ENCODE measurements at regions not wholly inside any gene's neighbourhood (a gene's known extent, or its start where the extent isn't known, plus 50 kb on each side); places are given as distances from the start of the nearest gene placed in this dataset.

- no peaks in the 10 kb centered on the region for H3K27me3 ChIP-seq (ENCODE audit: control insufficient read depth in 1 of 2, insufficient read depth in 2 of 2, low read length in 2 of 2)
- H3K4me1 ChIP-seq (ENCODE audit: control insufficient read depth in 1 of 2, insufficient read depth in 2 of 2, low read length in 2 of 2): no peaks in the 10 kb centered on the region
- no peak overlapping the region for H3K4me3 ChIP-seq (ENCODE audit: low read depth in 1 of 2, low read length in 2 of 2)
- H3K36me3 ChIP-seq (ENCODE audit: control insufficient read depth in 1 of 2, insufficient read depth in 2 of 2, low read length in 2 of 2): no peaks in the 10 kb centered on the region
- no peak overlapping the region for H3K27ac ChIP-seq (ENCODE audit: low read depth, low read length)
- peaks cover 0 to 1% of the 10 kb centered on the region in 2 donors for H3K9me3 ChIP-seq (ENCODE audit: control insufficient read depth in 1 of 2, low read length in 2 of 2)
- H3K9ac ChIP-seq (ENCODE audit: low read depth in 1 of 2, low read length in 2 of 2): no peak overlapping the region
Measured at GRCh38 chr1:81484284-81484683, 316.4 kb upstream of the ADGRL2 start.

- H3K27ac ChIP-seq (ENCODE audit: low read depth, low read length): no peak overlapping the region
- peak overlapping the region in 1 of 2 donors; percentile 41 for H3K4me3 ChIP-seq (ENCODE audit: low read depth in 1 of 2, low read length in 2 of 2)
Measured at GRCh38 chr1:81478219-81478618, 322.5 kb upstream of the ADGRL2 start.

GRCh38 chr1:81477710-81478109, 323.0 kb upstream of the ADGRL2 start:
- no peaks in the 10 kb centered on the region for H3K9me3 ChIP-seq (ENCODE audit: control insufficient read depth in 1 of 2, low read length in 2 of 2)
- H3K27ac ChIP-seq (ENCODE audit: low read depth, low read length): no peak overlapping the region
- H3K4me3 ChIP-seq (ENCODE audit: low read depth in 1 of 2, low read length in 2 of 2): no peak overlapping the region
- no peaks in the 10 kb centered on the region for H3K27me3 ChIP-seq (ENCODE audit: control insufficient read depth in 1 of 2, insufficient read depth in 2 of 2, low read length in 2 of 2)
- no peaks in the 10 kb centered on the region for H3K4me1 ChIP-seq (ENCODE audit: control insufficient read depth in 1 of 2, insufficient read depth in 2 of 2, low read length in 2 of 2)
- H3K9ac ChIP-seq (ENCODE audit: low read depth in 1 of 2, low read length in 2 of 2): no peak overlapping the region
- H3K36me3 ChIP-seq (ENCODE audit: control insufficient read depth in 1 of 2, insufficient read depth in 2 of 2, low read length in 2 of 2): no peaks in the 10 kb centered on the region

More at GRCh38 chr1:81478219-81478618, 322.5 kb upstream of the ADGRL2 start:
- Histone ChIP-seq H3K9ac (ENCODE audit: low read depth in 1 of 2, low read length in 2 of 2) (no peak overlapping the region), H3K4me1 (ENCODE audit: control insufficient read depth in 1 of 2, insufficient read depth in 2 of 2, low read length in 2 of 2) (no peaks in the 10 kb centered on the region), H3K27me3 (ENCODE audit: control insufficient read depth in 1 of 2, insufficient read depth in 2 of 2, low read length in 2 of 2) (no peaks in the 10 kb centered on the region), H3K36me3 (ENCODE audit: control insufficient read depth in 1 of 2, insufficient read depth in 2 of 2, low read length in 2 of 2) (no peaks in the 10 kb centered on the region), H3K9me3 (ENCODE audit: control insufficient read depth in 1 of 2, low read length in 2 of 2) (no peaks in the 10 kb centered on the region)

- no peak overlapping the region for H3K4me3 ChIP-seq (ENCODE audit: low read depth in 1 of 2, low read length in 2 of 2)
- H3K36me3 ChIP-seq (ENCODE audit: control insufficient read depth in 1 of 2, insufficient read depth in 2 of 2, low read length in 2 of 2): no peaks in the 10 kb centered on the region
- H3K27ac ChIP-seq (ENCODE audit: low read depth, low read length): no peak overlapping the region
- no peaks in the 10 kb centered on the region for H3K9me3 ChIP-seq (ENCODE audit: control insufficient read depth in 1 of 2, low read length in 2 of 2)
- H3K9ac ChIP-seq (ENCODE audit: low read depth in 1 of 2, low read length in 2 of 2): no peak overlapping the region
- H3K27me3 ChIP-seq (ENCODE audit: control insufficient read depth in 1 of 2, insufficient read depth in 2 of 2, low read length in 2 of 2): no peaks in the 10 kb centered on the region
- H3K4me1 ChIP-seq (ENCODE audit: control insufficient read depth in 1 of 2, insufficient read depth in 2 of 2, low read length in 2 of 2): no peaks in the 10 kb centered on the region
Measured at GRCh38 chr1:81472387-81472786, 328.3 kb upstream of the ADGRL2 start.

DNA sequence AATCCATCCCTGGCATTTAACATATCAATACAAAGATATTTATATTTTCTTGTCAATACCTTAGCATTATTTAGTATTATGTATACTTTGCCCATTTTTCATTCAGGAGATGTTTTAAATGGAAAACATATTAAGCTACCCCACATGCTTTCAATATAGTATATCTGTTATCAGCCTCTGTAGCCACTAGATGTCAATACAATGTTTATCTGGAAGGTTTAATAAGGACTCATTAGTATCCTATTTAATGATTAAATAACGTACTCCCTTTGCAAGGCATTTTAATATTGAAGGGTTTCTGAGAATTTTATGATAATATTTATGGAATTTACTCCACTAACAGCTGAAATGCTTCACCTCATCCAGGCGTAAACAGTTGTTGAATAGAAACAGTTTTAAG, 329.5 kb upstream of the ADGRL2 start:
- no peaks in the 10 kb centered on the region for H3K36me3 ChIP-seq (ENCODE audit: control insufficient read depth in 1 of 2, insufficient read depth in 2 of 2, low read length in 2 of 2)
- no peaks in the 10 kb centered on the region for H3K27me3 ChIP-seq (ENCODE audit: control insufficient read depth in 1 of 2, insufficient read depth in 2 of 2, low read length in 2 of 2)
- H3K9me3 ChIP-seq (ENCODE audit: control insufficient read depth in 1 of 2, low read length in 2 of 2): no peaks in the 10 kb centered on the region
- H3K4me3 ChIP-seq (ENCODE audit: low read depth in 1 of 2, low read length in 2 of 2): no peak overlapping the region
- no peak overlapping the region for H3K9ac ChIP-seq (ENCODE audit: low read depth in 1 of 2, low read length in 2 of 2)
- H3K27ac ChIP-seq (ENCODE audit: low read depth, low read length): no peak overlapping the region
- no peaks in the 10 kb centered on the region for H3K4me1 ChIP-seq (ENCODE audit: control insufficient read depth in 1 of 2, insufficient read depth in 2 of 2, low read length in 2 of 2)

DNA sequence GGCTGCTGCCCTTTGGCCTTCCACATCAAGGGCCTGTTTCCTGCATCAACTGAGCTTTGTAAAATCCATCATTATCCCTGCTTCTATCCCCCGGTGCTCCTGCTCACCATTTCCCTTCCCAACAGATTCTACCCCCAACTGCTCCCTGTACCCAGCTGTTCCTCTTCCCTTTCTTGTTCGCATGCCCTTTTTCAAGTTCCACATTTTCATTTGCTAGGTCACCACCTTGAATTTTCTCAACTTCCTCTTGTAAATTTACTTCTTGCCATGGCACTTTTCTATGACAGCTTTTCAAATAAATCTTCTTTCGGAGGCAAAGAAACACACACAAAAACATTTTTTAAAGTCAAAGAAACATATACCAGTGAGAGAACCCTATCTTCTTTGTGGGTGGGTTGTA, 330.5 kb upstream of the ADGRL2 start:
- no peaks in the 10 kb centered on the region for H3K36me3 ChIP-seq (ENCODE audit: control insufficient read depth in 1 of 2, insufficient read depth in 2 of 2, low read length in 2 of 2)
- no peak overlapping the region for H3K9ac ChIP-seq (ENCODE audit: low read depth in 1 of 2, low read length in 2 of 2)
- H3K4me1 ChIP-seq (ENCODE audit: control insufficient read depth in 1 of 2, insufficient read depth in 2 of 2, low read length in 2 of 2): no peaks in the 10 kb centered on the region
- no peak overlapping the region for H3K4me3 ChIP-seq (ENCODE audit: low read depth in 1 of 2, low read length in 2 of 2)
- no peak overlapping the region for H3K27ac ChIP-seq (ENCODE audit: low read depth, low read length)
- H3K9me3 ChIP-seq (ENCODE audit: control insufficient read depth in 1 of 2, low read length in 2 of 2): no peaks in the 10 kb centered on the region
- no peaks in the 10 kb centered on the region for H3K27me3 ChIP-seq (ENCODE audit: control insufficient read depth in 1 of 2, insufficient read depth in 2 of 2, low read length in 2 of 2)

GRCh38 chr1:81467383-81467782, 333.4 kb upstream of the ADGRL2 start:
- no peaks in the 10 kb centered on the region for H3K27me3 ChIP-seq (ENCODE audit: control insufficient read depth in 1 of 2, insufficient read depth in 2 of 2, low read length in 2 of 2)
- no peak overlapping the region for H3K4me3 ChIP-seq (ENCODE audit: low read depth in 1 of 2, low read length in 2 of 2)
- no peaks in the 10 kb centered on the region for H3K9me3 ChIP-seq (ENCODE audit: control insufficient read depth in 1 of 2, low read length in 2 of 2)
- no peak overlapping the region for H3K9ac ChIP-seq (ENCODE audit: low read depth in 1 of 2, low read length in 2 of 2)
- H3K27ac ChIP-seq (ENCODE audit: low read depth, low read length): no peak overlapping the region
- H3K36me3 ChIP-seq (ENCODE audit: control insufficient read depth in 1 of 2, insufficient read depth in 2 of 2, low read length in 2 of 2): no peaks in the 10 kb centered on the region
- H3K4me1 ChIP-seq (ENCODE audit: control insufficient read depth in 1 of 2, insufficient read depth in 2 of 2, low read length in 2 of 2): no peaks in the 10 kb centered on the region

GRCh38 chr1:81466961-81467360, 333.8 kb upstream of the ADGRL2 start:
- no peaks in the 10 kb centered on the region for H3K36me3 ChIP-seq (ENCODE audit: control insufficient read depth in 1 of 2, insufficient read depth in 2 of 2, low read length in 2 of 2)
- no peak overlapping the region for H3K4me3 ChIP-seq (ENCODE audit: low read depth in 1 of 2, low read length in 2 of 2)
- H3K9ac ChIP-seq (ENCODE audit: low read depth in 1 of 2, low read length in 2 of 2): no peak overlapping the region
- no peaks in the 10 kb centered on the region for H3K9me3 ChIP-seq (ENCODE audit: control insufficient read depth in 1 of 2, low read length in 2 of 2)
- H3K27me3 ChIP-seq (ENCODE audit: control insufficient read depth in 1 of 2, insufficient read depth in 2 of 2, low read length in 2 of 2): no peaks in the 10 kb centered on the region
- no peak overlapping the region for H3K27ac ChIP-seq (ENCODE audit: low read depth, low read length)
- no peaks in the 10 kb centered on the region for H3K4me1 ChIP-seq (ENCODE audit: control insufficient read depth in 1 of 2, insufficient read depth in 2 of 2, low read length in 2 of 2)

GRCh38 chr1:81463936-81464837, 336.5 kb upstream of the ADGRL2 start:
- Histone ChIP-seq H3K4me3 (ENCODE audit: low read depth in 1 of 2, low read length in 2 of 2) (no peak overlapping the region), H3K36me3 (ENCODE audit: control insufficient read depth in 1 of 2, insufficient read depth in 2 of 2, low read length in 2 of 2) (no peaks in the 10 kb centered on the region), H3K9me3 (ENCODE audit: control insufficient read depth in 1 of 2, low read length in 2 of 2) (no peaks in the 10 kb centered on the region), H3K4me1 (ENCODE audit: control insufficient read depth in 1 of 2, insufficient read depth in 2 of 2, low read length in 2 of 2) (no peaks in the 10 kb centered on the region), H3K27me3 (ENCODE audit: control insufficient read depth in 1 of 2, insufficient read depth in 2 of 2, low read length in 2 of 2) (no peaks in the 10 kb centered on the region), H3K9ac (ENCODE audit: low read depth in 1 of 2, low read length in 2 of 2) (no peak overlapping the region), H3K27ac (ENCODE audit: low read depth, low read length) (no peak overlapping the region)

DNA sequence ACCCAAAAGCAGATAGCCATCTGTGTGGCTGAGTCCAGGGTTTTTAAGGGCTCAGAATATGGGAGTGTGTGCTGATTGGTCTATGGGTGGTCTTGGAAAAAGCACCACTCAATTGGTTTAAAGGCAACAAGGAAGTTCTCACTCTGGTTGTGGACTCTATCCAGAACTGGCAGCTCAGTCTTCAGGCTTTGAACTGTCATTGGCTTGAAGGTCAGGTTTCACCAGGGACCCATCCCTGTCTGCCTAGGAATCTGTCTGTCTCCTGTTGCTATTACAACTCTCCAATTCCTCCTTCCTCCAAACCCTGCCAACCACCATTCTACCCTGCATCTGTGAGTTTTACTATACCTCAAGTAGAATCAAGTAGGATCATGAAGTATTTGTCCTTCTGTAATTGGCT, 341.7 kb upstream of the ADGRL2 start:
- no peak overlapping the region for H3K4me3 ChIP-seq (ENCODE audit: low read depth in 1 of 2, low read length in 2 of 2)
- no peaks in the 10 kb centered on the region for H3K36me3 ChIP-seq (ENCODE audit: control insufficient read depth in 1 of 2, insufficient read depth in 2 of 2, low read length in 2 of 2)
- H3K27me3 ChIP-seq (ENCODE audit: control insufficient read depth in 1 of 2, insufficient read depth in 2 of 2, low read length in 2 of 2): no peaks in the 10 kb centered on the region
- H3K4me1 ChIP-seq (ENCODE audit: control insufficient read depth in 1 of 2, insufficient read depth in 2 of 2, low read length in 2 of 2): peaks cover 0 to under 1% of the 10 kb centered on the region in 2 donors
- H3K9ac ChIP-seq (ENCODE audit: low read depth in 1 of 2, low read length in 2 of 2): no peak overlapping the region
- no peaks in the 10 kb centered on the region for H3K9me3 ChIP-seq (ENCODE audit: control insufficient read depth in 1 of 2, low read length in 2 of 2)
- no peak overlapping the region for H3K27ac ChIP-seq (ENCODE audit: low read depth, low read length)
